ENCODE measurements at regions not wholly inside any gene's neighbourhood (a gene's known extent, or its start where the extent isn't known, plus 50 kb on each side); places are given as distances from the start of the nearest gene placed in this dataset.

DNA sequence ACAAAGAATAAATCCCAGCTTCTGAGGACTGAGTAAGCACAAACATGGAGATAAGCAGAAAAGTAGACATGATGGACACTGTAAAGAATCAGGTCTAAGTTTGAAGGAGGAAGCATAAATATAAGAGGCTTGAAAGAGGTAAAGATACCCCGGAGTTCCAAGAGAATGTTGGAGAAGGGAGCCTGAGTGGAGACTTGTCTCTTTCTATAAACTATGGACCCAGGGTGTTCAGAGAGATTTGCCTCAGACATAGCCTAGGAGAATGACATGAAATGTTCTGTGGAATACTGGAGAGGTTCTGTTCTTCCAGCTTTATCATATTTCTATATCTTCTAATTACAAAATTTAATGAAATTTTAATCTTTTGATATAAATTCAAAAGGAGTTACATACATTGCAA lies 554.3 kb upstream of the B3GALT2 start:
- DNase-seq = no peak

DNA sequence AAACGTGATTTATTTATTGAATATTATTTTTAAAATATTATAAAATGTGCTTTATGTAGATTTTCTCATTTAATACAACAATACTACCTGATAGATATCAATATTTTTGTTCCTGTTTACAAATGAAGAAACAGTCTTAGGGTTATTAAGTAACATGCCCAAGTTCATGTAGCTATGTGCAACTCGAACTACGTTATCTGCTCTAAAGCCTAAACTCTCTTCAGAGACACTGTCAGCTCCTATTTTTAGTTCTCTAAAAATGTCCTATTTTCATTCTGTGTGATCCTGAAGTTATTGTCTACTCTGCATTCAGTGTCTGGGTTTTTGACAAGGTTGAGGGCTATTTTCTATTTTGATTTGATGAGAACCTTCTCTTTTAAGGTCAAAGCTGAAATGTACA lies 550.1 kb upstream of the B3GALT2 start:
- no peak for DNase-seq

DNA sequence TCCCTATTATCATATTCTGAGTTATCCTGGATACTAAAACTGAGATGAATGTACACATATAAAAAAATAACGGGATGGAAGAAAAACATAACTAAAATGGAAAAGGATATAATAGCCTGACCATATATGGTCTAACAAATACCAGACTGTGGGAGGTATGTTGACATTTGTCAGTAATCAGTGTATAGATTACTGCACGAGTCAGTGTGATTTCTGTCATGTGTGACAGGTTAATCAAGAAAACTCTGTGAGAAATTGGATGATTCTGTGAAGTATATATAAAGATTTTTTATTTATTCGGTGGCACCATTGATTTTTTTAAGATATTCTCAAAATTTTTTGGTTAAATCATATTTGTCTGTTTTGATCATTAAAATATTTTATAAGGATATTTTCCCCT lies 547.3 kb upstream of the B3GALT2 start:
- DNase-seq = no peak

DNA sequence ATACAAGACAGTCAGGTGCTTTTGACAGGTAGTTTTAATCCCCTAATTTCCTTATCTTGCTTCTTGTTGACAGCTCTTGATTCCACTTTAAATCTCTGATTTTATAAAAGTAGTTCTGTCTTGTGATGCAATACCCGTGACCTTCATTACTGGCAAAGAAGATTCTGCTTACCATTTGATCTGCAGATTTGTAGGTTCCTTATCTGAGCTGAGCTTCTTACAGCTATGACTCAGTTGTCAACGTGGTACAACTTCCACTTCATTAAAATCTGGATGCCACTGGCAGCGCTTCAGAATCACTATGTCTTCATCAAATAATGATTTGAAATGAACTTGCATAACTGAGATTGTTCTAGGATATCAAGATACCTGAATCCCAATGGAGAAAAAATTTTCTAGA lies 543.6 kb upstream of the B3GALT2 start:
- no peak for DNase-seq

DNA sequence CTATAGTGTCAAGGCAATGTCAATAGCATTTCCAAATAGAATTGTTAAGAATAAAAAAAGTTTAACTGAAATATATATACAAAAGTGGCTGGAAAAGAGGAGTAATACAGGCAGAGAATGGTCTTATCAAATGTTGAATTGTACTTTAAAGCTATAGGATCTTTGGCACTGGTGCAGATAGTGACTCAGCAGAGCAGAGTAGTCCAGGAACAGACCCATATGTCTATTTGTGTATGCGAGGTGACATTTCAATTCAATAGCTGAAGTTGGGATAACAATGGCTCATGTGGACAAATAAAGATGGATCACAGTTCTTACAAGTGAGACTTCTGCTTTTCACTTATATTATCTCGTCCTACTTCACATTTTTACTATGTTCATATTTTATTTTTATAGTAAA lies 543.0 kb upstream of the B3GALT2 start:
- no peak for DNase-seq

DNA sequence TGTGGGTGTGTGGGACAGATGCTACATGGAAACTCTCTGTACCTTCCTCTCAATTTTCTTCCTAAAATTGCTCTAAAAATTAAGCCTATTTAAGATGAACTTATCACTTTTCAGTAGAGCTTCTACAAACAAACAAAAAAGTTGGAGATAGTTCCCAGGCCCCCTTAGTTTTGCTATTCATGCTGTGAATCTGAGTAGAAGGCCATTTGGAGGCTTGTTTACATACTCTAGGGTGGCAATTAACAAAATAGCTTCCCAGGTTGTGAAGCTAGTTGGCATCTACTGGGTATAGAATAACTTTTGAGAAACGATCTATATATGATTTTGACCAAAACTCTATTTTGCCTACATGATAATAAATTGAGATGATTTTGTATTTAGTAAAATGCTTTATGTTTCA lies 541.4 kb upstream of the B3GALT2 start:
- peak; percentile 26 for DNase-seq

DNA sequence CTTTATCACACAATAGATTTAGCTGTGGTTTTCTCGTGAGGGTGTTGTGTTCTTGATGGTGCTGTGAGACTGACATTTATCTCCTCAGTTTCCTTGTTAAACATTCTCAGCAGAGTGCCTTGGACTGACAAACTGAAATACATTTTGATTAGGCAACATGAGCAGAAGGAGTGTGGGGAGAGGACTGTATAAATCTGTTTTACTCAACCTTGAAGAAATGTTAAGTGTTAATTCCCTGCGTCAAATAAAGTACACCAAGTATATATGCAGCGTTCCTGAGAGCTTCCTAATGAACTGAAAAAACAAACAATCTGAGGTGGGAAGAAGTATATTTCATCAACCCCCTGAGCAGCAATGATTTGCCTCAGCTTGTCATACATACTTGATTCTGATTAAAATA lies 540.3 kb upstream of the B3GALT2 start:
- DNase-seq = no peak

DNA sequence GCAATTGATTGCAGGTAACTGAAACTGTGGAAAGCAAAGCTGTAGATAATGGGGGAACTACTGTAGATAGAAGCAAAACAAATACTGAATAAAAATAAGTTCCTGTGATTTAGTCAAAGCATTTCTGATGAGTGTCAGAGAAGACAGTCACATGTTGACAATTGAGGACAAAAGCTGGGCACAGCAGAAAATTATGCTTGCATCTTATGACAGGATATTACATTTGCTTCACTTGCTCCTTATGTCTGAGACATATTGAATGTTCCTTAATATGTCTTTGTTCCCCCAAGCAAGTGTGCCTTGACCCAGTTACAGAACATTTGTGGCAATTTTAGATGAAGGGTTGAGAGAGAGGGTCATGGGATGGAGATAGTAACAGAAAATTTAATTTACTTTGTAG lies 526.0 kb upstream of the B3GALT2 start:
- no peak for DNase-seq

DNA sequence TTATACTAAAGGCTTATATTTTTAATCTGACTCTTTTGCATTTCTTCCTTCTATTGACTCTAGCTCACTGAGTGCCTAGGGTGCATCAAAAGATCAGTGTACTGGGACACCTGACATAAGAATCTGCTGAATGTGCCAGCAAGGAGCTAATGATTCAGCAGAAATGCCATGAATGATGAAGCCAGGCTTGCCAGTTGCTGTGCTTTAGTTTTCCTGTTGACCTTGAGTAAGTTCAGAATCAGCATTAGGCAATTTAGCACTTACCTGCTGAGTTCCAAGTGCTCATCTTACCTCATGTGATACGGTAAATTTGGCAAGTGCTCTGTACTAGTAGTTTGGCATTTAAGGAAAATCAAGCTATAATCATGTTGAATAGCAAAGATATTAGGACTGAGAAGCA lies 523.2 kb upstream of the B3GALT2 start:
- peak; percentile 9 for DNase-seq

DNA sequence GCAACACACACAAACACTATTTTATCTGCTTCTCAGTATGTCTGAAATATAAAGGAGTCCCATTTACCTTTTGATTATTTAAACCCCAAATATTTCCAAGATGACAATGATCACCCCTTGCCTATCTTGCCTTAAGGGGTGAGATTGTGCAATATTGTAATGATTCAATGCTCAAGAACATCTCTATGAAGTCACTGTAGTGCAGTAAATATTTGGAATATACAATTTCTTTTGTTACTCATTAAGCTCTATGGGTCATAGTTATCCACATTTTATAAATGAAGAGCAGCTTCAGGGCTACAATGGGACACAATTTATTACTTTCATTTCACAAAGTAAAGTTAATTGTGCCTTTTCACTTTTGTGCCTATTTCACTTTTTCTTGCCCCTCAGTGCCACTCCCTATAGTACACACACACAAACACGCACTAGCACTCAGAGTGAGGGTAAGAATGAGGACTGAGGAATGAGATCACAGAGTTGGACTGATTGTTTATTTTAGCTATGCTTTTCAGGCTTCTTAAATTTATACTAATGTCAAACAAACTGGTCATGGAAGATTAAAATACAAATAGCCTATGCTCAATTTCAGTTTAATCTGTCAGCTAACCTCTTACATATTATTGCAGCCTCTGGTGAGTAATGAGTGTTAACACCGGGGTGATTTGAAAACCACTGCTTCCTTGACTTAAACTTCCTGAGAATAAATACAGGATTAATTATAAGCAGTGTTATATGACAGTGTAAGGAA lies 521.0 kb upstream of the B3GALT2 start:
- DNase-seq = no peak

DNA sequence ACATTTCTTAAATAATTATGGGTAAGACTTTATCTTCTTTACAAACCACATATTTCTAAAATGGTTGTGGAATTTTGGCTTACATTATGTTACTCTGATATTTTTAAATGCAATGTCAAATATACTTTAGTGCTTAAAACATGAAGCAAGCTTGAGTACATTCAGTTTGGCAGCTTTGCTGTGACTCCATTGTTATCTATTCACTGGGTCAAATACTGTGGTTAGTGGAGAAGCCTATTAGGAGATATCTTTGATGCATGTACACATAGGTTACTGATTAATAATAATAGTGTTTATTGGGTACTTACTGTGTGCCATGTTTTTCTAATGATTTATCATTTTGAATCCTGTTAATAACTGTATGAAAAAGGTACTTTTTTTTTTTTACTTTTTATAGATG lies 520.4 kb upstream of the B3GALT2 start:
- DNase-seq = no peak

DNA sequence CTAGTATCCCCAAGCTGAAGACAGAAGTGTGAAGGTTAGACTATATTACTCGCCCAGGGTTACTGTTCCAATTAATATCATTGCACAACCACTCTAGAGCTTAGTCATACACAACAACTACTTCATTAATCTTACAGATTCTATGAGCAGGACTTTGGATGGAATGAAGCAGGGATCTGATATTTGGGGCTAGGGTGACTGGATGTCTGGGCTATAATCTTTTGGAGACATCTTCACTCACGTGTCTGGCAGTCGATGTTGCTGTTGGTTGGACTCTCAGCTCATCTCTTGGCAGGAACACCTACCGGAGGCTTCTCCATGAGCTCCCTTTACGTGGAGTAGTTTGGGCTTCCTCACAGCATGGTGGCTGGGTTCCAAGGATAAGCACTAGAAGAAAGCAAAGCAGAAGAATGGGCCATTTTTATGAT lies 519.2 kb upstream of the B3GALT2 start:
- DNase-seq = no peak

DNA sequence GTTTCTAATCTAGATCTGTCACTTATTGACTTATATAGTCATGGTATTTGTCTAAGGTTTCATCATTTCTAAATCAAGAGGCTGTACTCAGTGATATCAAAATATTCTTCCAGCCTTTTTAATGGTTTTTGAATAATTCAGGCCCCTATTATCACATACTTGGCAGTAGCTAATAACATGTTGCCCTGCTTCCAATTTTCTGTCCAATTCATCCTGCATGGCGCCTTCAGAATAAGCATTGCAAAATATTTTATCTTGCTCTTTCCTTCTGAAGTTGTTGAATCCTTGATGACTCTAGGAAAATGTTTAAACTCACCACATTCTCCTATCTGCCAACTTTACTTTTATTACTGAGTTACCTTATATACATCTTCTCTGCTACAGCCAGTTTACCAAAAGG lies 517.2 kb upstream of the B3GALT2 start:
- DNase-seq = no peak

DNA sequence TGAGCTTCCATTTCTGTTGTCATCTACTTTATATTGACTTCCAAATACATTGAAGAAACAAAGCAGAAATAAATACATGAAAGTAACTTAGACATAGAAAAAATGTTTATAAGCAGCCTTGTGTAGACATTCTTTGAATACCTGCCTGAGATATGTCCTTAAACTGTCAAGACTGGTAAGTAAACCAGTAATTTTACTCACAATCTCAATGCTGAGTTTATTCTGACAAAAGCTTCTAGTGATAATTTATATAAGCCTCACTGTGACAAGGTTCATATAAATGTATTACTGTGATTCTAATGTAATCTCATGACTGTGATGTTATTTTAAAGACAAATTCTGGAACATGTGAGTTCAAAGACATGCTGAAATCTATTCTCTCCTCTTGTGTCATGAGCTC lies 516.7 kb upstream of the B3GALT2 start:
- DNase-seq = no peak

DNA sequence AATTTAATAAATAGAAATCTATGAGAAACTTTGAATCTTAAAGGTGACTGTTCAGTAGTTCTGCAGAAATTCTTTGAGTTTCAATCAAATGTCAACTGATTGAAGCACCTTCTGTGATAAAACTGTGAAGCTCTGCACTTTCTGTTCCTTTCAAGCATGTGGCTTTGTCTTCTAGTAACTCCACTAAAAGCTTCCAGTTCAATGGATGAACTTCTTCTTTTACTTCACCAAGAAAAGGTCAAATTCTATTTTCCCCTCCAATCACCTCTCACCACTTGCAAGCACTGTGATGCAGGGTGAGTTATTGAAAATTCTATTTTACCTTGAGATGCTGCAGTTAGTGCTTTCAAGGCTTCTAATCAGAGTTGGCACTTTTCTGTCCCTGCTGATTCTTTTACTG lies 515.3 kb upstream of the B3GALT2 start:
- no peak for DNase-seq

DNA sequence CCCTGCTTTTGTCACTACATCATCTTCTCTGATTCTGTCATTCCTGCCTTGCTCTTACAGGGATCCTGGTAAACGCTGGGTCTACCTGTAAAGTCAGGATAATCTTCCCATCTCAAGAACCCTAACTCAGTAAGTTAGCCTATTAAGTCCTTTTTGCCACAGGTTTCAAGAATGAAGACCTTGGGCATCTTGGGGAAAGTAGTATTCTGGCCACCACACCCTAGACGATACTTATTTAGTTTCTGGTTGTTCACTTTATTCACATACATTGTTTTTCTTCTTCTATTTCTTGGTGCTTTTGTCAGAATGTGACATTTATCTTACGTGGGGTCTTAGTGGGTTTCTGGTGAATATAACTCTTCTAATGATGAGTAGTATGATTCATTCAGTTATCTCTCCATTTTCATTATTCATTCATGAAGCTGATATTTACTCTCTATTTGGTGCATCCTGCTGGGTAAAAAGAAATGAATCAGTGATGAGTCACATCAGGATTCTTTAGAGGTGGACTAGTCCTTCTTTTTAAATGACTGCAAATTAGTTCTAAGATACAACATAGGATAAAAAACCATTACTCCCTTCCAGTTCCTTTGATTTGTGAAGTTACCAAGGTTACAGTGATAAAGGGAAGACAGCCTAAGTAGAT lies 514.4 kb upstream of the B3GALT2 start:
- DNase-seq = no peak

DNA sequence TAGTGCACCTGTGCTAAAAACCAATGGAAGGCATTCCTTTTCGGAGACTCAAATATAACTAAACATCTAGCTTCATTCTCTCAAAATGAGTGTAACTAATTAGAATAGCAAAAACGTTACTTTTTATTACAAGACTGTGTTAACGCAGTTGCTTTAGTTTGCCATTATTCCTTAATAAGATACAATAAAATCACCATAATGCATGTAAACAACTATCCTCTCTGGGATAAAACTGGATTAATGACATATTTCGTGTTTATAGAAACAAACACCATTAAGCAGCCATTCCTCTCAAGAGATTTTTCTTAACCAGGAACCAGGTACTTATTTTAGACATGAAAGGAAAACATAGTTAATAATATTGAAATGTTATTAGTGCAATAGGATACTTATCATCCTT lies 512.8 kb upstream of the B3GALT2 start:
- DNase-seq = no peak

DNA sequence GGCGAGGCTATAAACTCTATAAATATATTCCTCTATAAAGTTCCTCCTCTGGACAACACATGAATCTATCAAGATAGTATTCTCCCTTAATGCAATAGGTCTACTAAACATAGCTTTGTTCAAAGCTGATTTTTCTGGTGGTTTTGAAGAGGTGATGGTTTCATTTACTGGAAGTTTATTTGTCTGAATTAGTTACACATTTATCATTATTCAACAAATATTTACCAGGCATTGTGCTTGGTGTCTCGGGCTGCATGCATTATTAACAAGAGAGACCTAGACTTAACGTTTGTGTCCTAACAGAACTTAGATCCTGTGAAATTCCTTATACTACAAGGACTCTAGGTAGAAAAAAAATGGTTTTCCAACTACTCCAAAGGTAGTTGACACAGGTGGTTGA lies 511.4 kb upstream of the B3GALT2 start:
- DNase-seq = no peak

DNA sequence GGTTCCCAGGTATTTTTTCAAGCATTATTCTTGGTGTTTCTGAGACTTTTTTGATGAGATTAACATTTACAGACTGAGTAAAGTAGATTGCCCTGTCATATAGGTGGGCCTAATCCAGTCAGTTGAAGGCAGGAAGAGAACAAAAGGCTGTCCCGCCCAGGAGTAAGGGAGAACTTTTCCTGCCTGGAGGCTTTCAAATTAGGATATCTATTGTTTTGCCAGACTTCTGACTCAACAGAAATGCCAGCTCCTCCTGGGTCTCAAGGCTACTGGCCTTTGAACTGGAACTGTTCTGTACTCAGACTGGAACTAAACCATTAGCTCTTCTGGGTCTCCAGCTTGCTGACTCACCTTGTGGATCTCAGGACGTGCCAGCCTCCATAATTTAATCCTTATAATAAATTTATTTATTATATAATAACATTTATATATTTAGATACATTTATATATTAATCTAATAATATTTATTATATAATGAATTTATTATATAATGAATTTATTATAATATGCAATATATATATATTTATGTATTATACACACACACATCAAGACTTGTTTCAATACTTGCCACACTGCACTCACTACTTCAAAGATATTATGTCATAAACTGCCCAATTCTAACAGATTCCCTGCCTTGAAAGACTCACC lies 510.8 kb upstream of the B3GALT2 start:
- DNase-seq = no peak

DNA sequence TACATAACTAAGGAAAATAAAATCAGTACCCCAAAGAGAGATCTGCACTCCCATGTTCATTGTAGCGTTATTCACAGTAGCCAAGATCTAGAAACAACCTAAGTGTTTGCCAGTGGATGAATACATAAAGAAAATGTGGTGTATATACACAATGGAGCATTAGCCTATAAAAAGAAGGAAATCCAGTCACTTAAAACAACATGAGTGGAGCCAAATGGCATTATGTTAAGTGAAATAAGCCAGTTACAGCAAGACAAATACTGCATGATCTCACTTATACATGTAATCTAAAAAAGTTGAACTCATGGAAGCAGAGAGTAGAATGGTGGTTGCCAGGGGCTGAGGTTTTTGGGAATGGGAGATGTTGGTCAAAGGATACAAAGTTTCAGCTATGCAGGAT lies 508.3 kb upstream of the B3GALT2 start:
- no peak for DNase-seq

DNA sequence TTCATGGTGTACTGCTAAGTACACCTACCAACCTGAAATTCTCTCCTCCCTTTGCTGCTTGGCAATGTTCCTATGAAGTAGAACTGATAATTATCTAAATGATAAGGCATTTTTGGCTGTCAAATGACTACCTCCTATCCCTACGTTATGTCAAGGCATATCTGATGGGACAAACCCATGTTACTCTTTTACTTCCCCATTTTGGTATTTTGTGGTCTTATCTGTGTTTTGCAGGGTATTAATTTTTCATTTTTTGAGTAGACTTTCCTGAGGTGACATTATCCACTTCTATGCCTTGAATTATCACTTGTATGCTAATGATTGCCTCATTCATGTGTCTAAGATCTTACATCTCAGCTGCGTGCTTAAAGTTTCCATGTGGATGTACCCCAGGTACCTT lies 499.6 kb upstream of the B3GALT2 start:
- no peak for DNase-seq

DNA sequence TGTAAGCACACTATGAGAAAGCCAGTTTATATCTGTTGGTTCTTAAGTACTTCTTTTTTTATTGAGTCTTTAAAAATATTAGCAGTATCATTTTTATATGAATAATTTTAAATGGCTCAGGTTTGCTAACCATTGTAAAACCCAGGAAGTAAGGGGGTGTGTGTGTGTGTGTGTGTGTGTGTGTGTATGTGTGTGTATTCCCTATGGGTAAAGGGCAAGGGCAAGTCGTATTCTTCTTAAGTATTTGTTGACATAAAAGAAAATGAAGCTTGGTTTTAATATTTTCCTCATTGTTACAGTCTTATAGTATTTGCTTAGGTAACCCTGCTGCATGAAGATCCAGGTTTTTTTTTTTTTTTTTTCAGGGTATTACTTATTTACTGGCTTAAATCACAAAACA lies 495.0 kb upstream of the B3GALT2 start:
- DNase-seq = no peak

DNA sequence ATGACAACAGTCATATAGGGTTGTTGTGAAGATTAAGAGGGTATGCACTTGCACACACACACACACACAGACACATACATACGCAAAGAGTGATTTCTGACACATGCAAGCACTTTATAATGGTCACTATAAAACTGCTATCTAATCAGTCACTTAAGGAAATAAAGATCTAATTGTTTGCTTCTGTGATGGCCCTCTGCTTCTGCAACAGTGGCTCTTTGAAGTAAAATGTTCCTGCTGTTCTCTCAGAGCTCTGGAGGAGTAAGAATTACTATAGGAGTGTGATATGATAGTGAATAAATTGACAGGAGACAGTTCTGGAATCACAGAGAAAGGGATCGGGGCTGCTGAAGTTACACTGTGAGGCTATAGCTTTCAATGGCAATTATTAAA lies 494.5 kb upstream of the B3GALT2 start:
- DNase-seq = no peak

DNA sequence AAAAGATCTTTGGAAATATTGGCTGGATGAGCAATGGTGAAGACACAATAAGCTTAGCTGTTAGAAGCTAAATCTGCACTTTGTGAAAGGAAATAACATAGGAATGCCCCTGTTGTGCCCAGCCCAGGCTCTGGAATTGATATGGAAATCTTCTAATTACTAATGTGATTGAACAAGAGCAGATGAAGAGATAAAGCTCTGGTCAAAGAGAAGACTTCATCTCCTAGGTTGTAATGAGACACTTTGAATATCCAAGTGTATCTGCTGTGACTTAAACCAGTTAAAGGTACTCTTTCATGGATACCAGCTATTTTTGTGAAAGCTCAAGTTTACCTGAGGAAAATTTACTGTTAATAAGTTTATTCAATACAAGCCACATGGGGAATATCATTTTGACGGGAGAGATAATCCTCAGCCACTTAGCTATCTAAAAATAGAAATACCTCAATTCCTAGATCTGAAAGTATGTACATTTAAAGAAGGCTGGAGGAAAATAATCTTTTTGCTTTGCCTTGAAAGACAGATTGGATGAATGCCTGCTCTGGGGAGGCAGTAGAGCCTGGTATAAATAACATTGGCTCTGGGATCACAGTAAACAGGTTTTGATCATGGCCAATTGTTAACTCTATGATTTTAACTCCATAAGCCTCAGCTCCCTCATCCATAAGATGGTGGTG lies 494.0 kb upstream of the B3GALT2 start:
- DNase-seq = no peak
